GM23338 (cell line): ENCODE measurements at regions not wholly inside any gene's neighbourhood (a gene's known extent, or its start where the extent isn't known, plus 50 kb on each side); places are given as distances from the start of the nearest gene placed in this dataset.

Source experiments
- ATAC-seq: fragments of 200-7000 bp; cut with Tn5 transposase; 3 replicates; pipeline ENCODE4 v1.9.1; 2020
- DNase-seq: peaks from one replicate; pipeline ENCODE4 v3.0.0-alpha.2; 2015; ENCODE audit warnings: low spot score
- H2AFZ ChIP-seq: fragments of 200-600 bp; sonication (generic); 2 replicates; pipeline ENCODE4 v1.8.0; 2016; ENCODE audit warnings: antibody characterized with exemption, mild to moderate bottlenecking, moderate library complexity
- H3F3A ChIP-seq: fragments of 200-600 bp; sonication (generic); replicated peaks from 2 replicates; pipeline ENCODE4 v1.8.0; 2017; ENCODE audit warnings: antibody characterized with exemption, mixed run types, low read depth
- H3K27ac ChIP-seq: fragments of 200-600 bp; sonication (generic); 2 replicates; pipeline ENCODE4 v1.6.1; 2016; ENCODE audit warnings: low read depth
- H3K27me3 ChIP-seq: fragments of 200-600 bp; sonication (generic); 2 replicates; pipeline ENCODE4 v1.8.0; 2016; ENCODE audit warnings: mild to moderate bottlenecking, mixed run types, moderate library complexity; ENCODE audit not compliant: insufficient read depth
- H3K36me3 ChIP-seq: fragments of 200-600 bp; sonication (generic); 2 replicates; pipeline ENCODE4 v1.8.0; 2016; ENCODE audit warnings: mild to moderate bottlenecking; ENCODE audit not compliant: insufficient read depth
- H3K4me1 ChIP-seq: fragments of 200-600 bp; sonication (generic); 2 replicates; pipeline ENCODE4 v1.8.0; 2016; ENCODE audit warnings: mild to moderate bottlenecking, moderate library complexity; ENCODE audit not compliant: insufficient read depth
- H3K4me2 ChIP-seq: fragments of 200-600 bp; sonication (generic); 2 replicates; pipeline ENCODE4 v1.7.1; 2017; ENCODE audit warnings: mixed run types
- H3K4me3 ChIP-seq: fragments of 200-600 bp; sonication (generic); 2 replicates; pipeline ENCODE4 v1.6.1; 2016; ENCODE audit warnings: mixed run types
- H3K79me2 ChIP-seq: fragments of 200-600 bp; sonication (generic); replicated peaks from 2 replicates; pipeline ENCODE4 v1.8.0; 2017; ENCODE audit warnings: mild to moderate bottlenecking; ENCODE audit not compliant: insufficient read depth
- H3K9me2 ChIP-seq: fragments of 200-600 bp; sonication (generic); 2 replicates; pipeline ENCODE4 v1.8.0; 2017; ENCODE audit not compliant: insufficient read depth
- H4K20me1 ChIP-seq: fragments of 200-600 bp; sonication (generic); replicated peaks from 2 replicates; pipeline ENCODE4 v1.8.0; 2017; ENCODE audit warnings: mild to moderate bottlenecking; ENCODE audit not compliant: insufficient read depth
- H3K27ac Mint-ChIP-seq: 2 replicates; pipeline ENCODE4 v1.8.0; 2020; ENCODE audit warnings: inconsistent platforms, mild to moderate bottlenecking, moderate library complexity, mixed read lengths
- H3K27me3 Mint-ChIP-seq: 3 replicates; pipeline ENCODE4 v1.8.0; 2022; ENCODE audit warnings: low read depth, mild to moderate bottlenecking, moderate library complexity, mixed read lengths, inconsistent platforms; ENCODE audit not compliant: insufficient read depth, poor library complexity
- H3K36me3 Mint-ChIP-seq: 3 replicates; pipeline ENCODE4 v1.8.0; 2021; ENCODE audit warnings: low read depth, mild to moderate bottlenecking, inconsistent platforms, moderate library complexity, mixed read lengths
- H3K4me1 Mint-ChIP-seq: 3 replicates; pipeline ENCODE4 v1.8.0; 2020; ENCODE audit warnings: mild to moderate bottlenecking, inconsistent platforms, mixed read lengths
- H3K4me3 Mint-ChIP-seq: 3 replicates; pipeline ENCODE4 v1.8.0; 2021; ENCODE audit warnings: moderate library complexity, mild to moderate bottlenecking, inconsistent platforms, mixed read lengths
- H3K9me3 Mint-ChIP-seq: 3 replicates; pipeline ENCODE4 v1.8.0; 2020; ENCODE audit warnings: moderate library complexity, mild to moderate bottlenecking, inconsistent platforms, mixed read lengths
- CREB1 ChIP-seq: fragments of 250-450 bp; sonication (Bioruptor Pico); IDR thresholded peaks from 2 replicates; pipeline ENCODE4 v1.5.0; 2020; ENCODE audit warnings: low read depth, mild to moderate bottlenecking, moderate library complexity
- EZH2 ChIP-seq: fragments of 200-600 bp; sonication (generic); IDR thresholded peaks from one replicate; pipeline ENCODE4 v1.8.0; 2017; ENCODE audit warnings: antibody characterized with exemption, mild to moderate bottlenecking, low read depth; ENCODE audit not compliant: unreplicated experiment
- EZH2phosphoT487 ChIP-seq: fragments of 200-600 bp; sonication (generic); IDR thresholded peaks from one replicate; pipeline ENCODE4 v1.8.1; 2018; ENCODE audit warnings: antibody characterized with exemption; ENCODE audit not compliant: unreplicated experiment
- JUNB ChIP-seq: IDR thresholded peaks from one replicate; pipeline ENCODE4 v1.6.1; 2016; ENCODE audit warnings: antibody characterized with exemption; ENCODE audit not compliant: unreplicated experiment
- NANOG ChIP-seq: IDR thresholded peaks from 2 replicates; pipeline ENCODE4 v1.6.1; 2016; ENCODE audit warnings: antibody characterized with exemption, borderline replicate concordance
- POLR2AphosphoS5 ChIP-seq: IDR thresholded peaks from 2 replicates; pipeline ENCODE4 v1.6.1; 2016; ENCODE audit warnings: antibody characterized with exemption, low read depth
- STAT1 ChIP-seq: IDR thresholded peaks from one replicate; pipeline ENCODE4 v1.6.1; 2016; ENCODE audit warnings: antibody characterized with exemption; ENCODE audit not compliant: unreplicated experiment
- ZNF114 ChIP-seq: fragments of 250-450 bp; sonication (Bioruptor Pico); IDR thresholded peaks from 2 replicates; pipeline ENCODE4 v1.5.0; 2020; ENCODE audit warnings: mild to moderate bottlenecking, moderate library complexity
- ZNF331 ChIP-seq: fragments of 250-450 bp; sonication (Bioruptor Pico); IDR thresholded peaks from 2 replicates; pipeline ENCODE4 v1.5.0; 2020; ENCODE audit warnings: low read depth, mild to moderate bottlenecking, moderate library complexity
- TF ChIP-seq, protein P1 (sequence below): IDR thresholded peaks from 2 replicates; pipeline ENCODE4 v1.6.1; 2016; ENCODE audit warnings: antibody characterized with exemption
- TF ChIP-seq, protein P2 (sequence below): IDR thresholded peaks from one replicate; pipeline ENCODE4 v1.6.1; 2018; ENCODE audit warnings: antibody characterized with exemption; ENCODE audit not compliant: unreplicated experiment
- TF ChIP-seq, protein P3 (sequence below): fragments of 250-450 bp; sonication (Bioruptor Pico); IDR thresholded peaks from 2 replicates; pipeline ENCODE4 v1.5.0; 2020; ENCODE audit warnings: mild to moderate bottlenecking, moderate library complexity
- TF ChIP-seq, protein P4 (sequence below), 2 experiments: fragments of 200-600 bp in 1 of 2; sonication (generic) in 1 of 2; conservative IDR thresholded peaks; 2 replicates each; pipeline versions ENCODE4 v1.5.1 to v1.6.1; 2016 to 2017; ENCODE audit warnings: antibody characterized with exemption in 2 of 2, low read depth in 2 of 2, mild to moderate bottlenecking in 2 of 2, moderate library complexity in 1 of 2

DNA sequence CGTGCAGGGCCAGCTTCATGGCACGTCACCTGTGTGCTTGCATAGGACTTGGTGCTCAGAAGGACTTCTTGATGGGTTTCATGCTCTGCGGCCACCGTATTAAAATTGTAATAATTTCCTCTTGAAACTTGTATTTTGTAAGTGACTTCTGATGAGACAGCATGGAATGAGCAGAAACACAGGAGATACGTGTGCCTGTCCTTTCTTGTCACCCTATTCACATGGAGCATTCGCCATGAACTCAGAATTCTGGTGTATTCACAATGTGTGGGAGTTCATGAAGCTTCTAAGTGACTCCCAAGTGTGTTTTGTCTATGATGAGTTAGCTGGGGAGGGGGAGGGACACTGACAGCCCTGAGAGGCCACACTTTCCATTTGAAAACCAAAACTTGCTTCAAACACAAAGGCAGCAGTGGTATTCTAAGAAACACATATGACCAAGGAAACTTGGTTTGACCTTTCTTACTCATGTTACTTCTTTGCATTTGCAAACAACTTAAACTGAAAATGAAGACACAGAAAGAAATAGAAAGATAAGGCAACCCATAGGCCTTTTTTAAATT is 92.1 kb upstream of the NEDD9 start:
- Mint-ChIP-seq H3K27ac (no peak overlapping the region), H3K27me3 (peaks cover 10% of the 10 kb centered on the region), H3K9me3 (no peaks in the 10 kb centered on the region; the same call in 2 of the 3 replicates), H3K4me3 (no peak overlapping the region), H3K36me3 (no peaks in the 10 kb centered on the region), H3K4me1 (peaks cover 9% of the 10 kb centered on the region)
- Histone ChIP-seq H2AFZ (no peak overlapping the region; the same call in 1 of the 2 replicates), H3K36me3 (no peaks in the 10 kb centered on the region), H3K79me2 (no peaks in the 10 kb centered on the region), H3K27me3 (no peaks in the 10 kb centered on the region), H3K9me2 (no peaks in the 10 kb centered on the region), H3F3A (no peaks in the 10 kb centered on the region), H3K4me3 (no peak overlapping the region), H3K27ac (no peak overlapping the region), H3K4me1 (peaks cover 12% of the 10 kb centered on the region; the same call in 1 of the 2 replicates), H4K20me1 (no peaks in the 10 kb centered on the region), H3K4me2 (no peak overlapping the region)
- DNase-seq (no peak), ATAC-seq (no peak)
- TF ChIP-seq, protein P1, sequence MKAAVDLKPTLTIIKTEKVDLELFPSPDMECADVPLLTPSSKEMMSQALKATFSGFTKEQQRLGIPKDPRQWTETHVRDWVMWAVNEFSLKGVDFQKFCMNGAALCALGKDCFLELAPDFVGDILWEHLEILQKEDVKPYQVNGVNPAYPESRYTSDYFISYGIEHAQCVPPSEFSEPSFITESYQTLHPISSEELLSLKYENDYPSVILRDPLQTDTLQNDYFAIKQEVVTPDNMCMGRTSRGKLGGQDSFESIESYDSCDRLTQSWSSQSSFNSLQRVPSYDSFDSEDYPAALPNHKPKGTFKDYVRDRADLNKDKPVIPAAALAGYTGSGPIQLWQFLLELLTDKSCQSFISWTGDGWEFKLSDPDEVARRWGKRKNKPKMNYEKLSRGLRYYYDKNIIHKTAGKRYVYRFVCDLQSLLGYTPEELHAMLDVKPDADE, result no peak
- TF ChIP-seq NANOG (no peak), JUNB (no peak), ZNF114 (CRISPR knock-in tag) (no peak), STAT1 (no peak), CREB1 (CRISPR knock-in tag) (no peak), EZH2 (no peak), ZNF331 (CRISPR knock-in tag) (no peak), EZH2phosphoT487 (no peak), POLR2AphosphoS5 (no peak)
- TF ChIP-seq, protein P2, sequence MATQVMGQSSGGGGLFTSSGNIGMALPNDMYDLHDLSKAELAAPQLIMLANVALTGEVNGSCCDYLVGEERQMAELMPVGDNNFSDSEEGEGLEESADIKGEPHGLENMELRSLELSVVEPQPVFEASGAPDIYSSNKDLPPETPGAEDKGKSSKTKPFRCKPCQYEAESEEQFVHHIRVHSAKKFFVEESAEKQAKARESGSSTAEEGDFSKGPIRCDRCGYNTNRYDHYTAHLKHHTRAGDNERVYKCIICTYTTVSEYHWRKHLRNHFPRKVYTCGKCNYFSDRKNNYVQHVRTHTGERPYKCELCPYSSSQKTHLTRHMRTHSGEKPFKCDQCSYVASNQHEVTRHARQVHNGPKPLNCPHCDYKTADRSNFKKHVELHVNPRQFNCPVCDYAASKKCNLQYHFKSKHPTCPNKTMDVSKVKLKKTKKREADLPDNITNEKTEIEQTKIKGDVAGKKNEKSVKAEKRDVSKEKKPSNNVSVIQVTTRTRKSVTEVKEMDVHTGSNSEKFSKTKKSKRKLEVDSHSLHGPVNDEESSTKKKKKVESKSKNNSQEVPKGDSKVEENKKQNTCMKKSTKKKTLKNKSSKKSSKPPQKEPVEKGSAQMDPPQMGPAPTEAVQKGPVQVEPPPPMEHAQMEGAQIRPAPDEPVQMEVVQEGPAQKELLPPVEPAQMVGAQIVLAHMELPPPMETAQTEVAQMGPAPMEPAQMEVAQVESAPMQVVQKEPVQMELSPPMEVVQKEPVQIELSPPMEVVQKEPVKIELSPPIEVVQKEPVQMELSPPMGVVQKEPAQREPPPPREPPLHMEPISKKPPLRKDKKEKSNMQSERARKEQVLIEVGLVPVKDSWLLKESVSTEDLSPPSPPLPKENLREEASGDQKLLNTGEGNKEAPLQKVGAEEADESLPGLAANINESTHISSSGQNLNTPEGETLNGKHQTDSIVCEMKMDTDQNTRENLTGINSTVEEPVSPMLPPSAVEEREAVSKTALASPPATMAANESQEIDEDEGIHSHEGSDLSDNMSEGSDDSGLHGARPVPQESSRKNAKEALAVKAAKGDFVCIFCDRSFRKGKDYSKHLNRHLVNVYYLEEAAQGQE, result no peak
- TF ChIP-seq, protein P3, sequence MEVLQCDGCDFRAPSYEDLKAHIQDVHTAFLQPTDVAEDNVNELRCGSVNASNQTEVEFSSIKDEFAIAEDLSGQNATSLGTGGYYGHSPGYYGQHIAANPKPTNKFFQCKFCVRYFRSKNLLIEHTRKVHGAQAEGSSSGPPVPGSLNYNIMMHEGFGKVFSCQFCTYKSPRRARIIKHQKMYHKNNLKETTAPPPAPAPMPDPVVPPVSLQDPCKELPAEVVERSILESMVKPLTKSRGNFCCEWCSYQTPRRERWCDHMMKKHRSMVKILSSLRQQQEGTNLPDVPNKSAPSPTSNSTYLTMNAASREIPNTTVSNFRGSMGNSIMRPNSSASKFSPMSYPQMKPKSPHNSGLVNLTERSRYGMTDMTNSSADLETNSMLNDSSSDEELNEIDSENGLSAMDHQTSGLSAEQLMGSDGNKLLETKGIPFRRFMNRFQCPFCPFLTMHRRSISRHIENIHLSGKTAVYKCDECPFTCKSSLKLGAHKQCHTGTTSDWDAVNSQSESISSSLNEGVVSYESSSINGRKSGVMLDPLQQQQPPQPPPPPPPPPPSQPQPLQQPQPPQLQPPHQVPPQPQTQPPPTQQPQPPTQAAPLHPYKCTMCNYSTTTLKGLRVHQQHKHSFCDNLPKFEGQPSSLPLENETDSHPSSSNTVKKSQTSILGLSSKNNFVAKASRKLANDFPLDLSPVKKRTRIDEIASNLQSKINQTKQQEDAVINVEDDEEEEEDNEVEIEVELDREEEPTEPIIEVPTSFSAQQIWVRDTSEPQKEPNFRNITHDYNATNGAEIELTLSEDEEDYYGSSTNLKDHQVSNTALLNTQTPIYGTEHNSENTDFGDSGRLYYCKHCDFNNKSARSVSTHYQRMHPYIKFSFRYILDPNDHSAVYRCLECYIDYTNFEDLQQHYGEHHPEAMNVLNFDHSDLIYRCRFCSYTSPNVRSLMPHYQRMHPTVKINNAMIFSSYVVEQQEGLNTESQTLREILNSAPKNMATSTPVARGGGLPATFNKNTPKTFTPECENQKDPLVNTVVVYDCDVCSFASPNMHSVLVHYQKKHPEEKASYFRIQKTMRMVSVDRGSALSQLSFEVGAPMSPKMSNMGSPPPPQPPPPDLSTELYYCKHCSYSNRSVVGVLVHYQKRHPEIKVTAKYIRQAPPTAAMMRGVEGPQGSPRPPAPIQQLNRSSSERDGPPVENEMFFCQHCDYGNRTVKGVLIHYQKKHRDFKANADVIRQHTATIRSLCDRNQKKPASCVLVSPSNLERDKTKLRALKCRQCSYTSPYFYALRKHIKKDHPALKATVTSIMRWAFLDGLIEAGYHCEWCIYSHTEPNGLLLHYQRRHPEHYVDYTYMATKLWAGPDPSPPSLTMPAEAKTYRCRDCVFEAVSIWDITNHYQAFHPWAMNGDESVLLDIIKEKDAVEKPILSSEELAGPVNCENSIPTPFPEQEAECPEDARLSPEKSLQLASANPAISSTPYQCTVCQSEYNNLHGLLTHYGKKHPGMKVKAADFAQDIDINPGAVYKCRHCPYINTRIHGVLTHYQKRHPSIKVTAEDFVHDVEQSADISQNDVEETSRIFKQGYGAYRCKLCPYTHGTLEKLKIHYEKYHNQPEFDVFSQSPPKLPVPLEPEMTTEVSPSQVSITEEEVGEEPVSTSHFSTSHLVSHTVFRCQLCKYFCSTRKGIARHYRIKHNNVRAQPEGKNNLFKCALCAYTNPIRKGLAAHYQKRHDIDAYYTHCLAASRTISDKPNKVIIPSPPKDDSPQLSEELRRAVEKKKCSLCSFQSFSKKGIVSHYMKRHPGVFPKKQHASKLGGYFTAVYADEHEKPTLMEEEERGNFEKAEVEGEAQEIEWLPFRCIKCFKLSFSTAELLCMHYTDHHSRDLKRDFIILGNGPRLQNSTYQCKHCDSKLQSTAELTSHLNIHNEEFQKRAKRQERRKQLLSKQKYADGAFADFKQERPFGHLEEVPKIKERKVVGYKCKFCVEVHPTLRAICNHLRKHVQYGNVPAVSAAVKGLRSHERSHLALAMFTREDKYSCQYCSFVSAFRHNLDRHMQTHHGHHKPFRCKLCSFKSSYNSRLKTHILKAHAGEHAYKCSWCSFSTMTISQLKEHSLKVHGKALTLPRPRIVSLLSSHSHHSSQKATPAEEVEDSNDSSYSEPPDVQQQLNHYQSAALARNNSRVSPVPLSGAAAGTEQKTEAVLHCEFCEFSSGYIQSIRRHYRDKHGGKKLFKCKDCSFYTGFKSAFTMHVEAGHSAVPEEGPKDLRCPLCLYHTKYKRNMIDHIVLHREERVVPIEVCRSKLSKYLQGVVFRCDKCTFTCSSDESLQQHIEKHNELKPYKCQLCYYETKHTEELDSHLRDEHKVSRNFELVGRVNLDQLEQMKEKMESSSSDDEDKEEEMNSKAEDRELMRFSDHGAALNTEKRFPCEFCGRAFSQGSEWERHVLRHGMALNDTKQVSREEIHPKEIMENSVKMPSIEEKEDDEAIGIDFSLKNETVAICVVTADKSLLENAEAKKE, result no peak
- TF ChIP-seq, protein P4, sequence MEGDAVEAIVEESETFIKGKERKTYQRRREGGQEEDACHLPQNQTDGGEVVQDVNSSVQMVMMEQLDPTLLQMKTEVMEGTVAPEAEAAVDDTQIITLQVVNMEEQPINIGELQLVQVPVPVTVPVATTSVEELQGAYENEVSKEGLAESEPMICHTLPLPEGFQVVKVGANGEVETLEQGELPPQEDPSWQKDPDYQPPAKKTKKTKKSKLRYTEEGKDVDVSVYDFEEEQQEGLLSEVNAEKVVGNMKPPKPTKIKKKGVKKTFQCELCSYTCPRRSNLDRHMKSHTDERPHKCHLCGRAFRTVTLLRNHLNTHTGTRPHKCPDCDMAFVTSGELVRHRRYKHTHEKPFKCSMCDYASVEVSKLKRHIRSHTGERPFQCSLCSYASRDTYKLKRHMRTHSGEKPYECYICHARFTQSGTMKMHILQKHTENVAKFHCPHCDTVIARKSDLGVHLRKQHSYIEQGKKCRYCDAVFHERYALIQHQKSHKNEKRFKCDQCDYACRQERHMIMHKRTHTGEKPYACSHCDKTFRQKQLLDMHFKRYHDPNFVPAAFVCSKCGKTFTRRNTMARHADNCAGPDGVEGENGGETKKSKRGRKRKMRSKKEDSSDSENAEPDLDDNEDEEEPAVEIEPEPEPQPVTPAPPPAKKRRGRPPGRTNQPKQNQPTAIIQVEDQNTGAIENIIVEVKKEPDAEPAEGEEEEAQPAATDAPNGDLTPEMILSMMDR (conservative IDR thresholded peaks at IDR 0.05; ENCODE audit: low read depth in 2 of 2), result no peak
